ENCODE measurements at regions not wholly inside any gene's neighbourhood (a gene's known extent, or its start where the extent isn't known, plus 50 kb on each side); places are given as distances from the start of the nearest gene placed in this dataset.

DNA sequence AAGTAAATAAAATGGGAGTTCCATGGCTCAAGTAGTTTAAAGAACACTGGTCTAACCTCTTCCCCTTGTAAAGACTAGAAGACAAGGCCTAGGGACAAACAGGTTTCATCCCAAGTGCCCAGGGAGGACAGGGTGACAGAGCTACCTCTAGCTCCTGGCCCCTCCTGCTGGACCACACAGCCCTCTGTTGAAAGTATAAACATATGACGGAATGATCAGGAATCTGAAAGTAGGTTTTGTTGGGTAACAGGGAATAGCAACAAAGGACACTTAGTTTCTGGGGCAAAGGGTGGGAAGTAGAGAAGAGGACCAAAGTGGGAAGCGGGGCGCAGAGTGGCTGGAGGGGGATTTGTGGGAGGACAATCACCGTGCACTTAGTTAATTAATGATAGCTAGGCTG lies 67.0 kb upstream of the DAB2IP start:
- no peak for TF ChIP-seq CTCF (IDR thresholded peaks at IDR 0.05)
- TF ChIP-seq POLR2A (IDR thresholded peaks at IDR 0.05) = no peak

Measured in right lobe of liver (tissue), 4 donors.